GM12873 (cell line): ENCODE measurements at regions not wholly inside any gene's neighbourhood (a gene's known extent, or its start where the extent isn't known, plus 50 kb on each side); places are given as distances from the start of the nearest gene placed in this dataset.

Experiments used
- TF ChIP-seq, protein P1 (sequence below): IDR thresholded peaks from 2 replicates; pipeline ENCODE4 v1.5.1; 2012; ENCODE audit warnings: low read depth, mild to moderate bottlenecking, moderate library complexity, low read length, control low read depth; ENCODE audit not compliant: insufficient read depth; ENCODE audit errors: missing control alignments

DNA sequence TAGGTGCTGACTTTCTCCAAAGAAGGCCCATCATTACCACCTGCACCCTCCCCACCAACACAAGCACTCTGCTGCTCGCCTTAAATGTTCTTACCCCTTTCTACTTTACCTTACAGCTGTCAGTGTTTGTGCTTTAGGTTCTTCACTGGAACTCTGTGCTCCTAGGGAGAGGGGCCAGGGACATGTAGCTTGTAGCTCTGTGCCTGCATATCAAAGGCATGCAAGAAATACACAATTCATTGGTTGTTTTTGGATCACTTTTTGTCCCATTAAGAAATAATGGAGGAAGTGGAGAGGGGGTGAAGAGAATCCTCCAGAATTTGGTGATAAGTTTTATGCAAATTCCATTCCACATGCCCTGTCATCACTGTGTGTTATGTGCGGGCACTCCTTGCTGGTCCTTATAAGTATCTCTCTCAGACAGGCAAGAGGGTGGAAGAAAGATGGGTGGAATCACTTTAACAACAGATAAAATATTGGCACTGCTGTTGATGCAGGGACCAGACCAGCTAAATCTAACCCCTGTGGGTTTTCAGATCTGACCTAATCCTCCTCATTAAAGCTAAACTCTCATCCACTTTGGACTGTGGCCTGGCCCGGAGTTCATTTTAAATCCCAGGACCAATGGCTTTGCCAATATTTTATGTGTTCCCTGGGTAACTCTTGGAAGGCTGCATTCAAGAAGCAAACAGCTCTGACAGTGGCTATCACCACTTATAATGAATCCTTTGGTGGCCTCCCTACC lies 375.8 kb upstream of the NFE2L3 start:
- TF ChIP-seq, protein P1, sequence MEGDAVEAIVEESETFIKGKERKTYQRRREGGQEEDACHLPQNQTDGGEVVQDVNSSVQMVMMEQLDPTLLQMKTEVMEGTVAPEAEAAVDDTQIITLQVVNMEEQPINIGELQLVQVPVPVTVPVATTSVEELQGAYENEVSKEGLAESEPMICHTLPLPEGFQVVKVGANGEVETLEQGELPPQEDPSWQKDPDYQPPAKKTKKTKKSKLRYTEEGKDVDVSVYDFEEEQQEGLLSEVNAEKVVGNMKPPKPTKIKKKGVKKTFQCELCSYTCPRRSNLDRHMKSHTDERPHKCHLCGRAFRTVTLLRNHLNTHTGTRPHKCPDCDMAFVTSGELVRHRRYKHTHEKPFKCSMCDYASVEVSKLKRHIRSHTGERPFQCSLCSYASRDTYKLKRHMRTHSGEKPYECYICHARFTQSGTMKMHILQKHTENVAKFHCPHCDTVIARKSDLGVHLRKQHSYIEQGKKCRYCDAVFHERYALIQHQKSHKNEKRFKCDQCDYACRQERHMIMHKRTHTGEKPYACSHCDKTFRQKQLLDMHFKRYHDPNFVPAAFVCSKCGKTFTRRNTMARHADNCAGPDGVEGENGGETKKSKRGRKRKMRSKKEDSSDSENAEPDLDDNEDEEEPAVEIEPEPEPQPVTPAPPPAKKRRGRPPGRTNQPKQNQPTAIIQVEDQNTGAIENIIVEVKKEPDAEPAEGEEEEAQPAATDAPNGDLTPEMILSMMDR: no peak

DNA sequence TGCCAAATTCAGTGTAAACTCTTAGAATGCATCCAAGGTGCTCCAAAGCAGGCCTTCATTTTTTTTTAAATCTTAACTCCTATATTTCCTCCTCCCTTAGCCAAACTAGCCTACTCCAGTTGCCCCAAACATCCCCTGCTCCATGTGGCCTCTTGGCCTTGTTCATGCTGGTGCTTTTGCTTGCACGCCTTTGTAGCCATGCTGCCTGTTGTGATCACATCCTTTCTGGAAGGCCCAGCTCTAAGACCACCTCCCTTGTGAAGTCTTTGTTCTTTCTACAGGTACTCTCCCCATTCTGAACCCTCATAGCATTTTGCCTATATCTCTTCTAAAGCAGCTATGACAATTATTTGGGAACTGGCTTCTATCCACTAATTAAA lies 375.3 kb upstream of the NFE2L3 start:
- TF ChIP-seq, protein P1: no peak

DNA sequence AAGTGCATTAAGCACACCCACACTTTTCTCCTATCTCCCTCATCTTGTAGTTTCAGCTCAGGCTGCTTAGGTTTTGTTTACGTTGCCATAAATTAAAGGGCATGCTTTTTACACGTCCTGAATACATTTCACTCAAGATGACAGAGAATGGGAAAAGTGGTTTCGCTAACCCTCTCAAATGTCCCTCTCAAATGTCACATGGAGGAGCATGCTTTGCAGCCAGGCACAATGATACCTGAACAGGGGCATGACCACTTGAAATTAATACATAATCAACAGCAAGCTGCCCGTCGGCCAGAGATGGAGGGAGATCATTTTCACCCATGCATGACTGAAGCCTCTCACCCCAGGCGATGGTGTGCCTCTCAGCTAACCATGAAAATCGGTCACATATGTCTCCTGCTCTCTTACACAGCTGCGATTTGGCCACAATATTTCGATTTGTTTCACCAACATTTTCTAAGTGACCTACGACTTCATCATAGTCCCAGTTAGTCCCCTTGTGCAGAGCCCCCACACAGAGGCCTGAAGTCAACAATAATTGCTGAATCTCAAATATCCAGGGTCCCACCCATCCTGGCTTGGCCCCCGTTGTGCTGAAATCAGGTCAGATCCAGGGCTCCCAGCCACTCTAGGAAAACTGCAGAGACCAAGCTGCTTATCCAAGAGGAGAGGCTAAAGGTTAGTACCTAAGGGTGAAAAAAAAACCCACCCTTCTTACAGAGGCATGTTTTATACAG lies 373.9 kb upstream of the NFE2L3 start:
- TF ChIP-seq, protein P1: no peak

DNA sequence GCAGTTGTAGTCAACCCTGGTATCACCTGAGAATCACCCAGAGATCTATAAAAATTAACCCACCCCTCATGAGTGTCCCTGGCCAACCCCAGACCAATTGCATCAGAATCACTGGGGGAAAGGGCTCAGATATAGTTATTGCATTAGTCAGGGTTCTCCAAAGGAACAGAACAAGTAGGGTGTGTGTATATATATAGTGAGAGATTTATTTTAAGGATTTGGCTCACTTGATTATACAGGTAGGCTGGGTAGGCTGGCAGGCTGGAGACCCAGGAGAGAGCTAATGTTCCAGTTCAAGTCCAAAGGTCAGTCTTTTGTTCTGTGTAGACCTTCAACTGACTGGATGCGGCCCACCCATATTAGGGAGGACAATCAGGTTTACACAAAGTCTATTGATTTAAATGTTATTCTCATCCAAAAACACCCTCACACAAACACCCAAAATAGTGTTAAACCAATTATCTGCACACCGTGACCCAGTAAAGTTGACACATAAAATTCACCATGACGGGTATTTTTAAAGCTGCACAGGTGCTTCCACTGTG lies 372.9 kb upstream of the NFE2L3 start:
- TF ChIP-seq, protein P1: no peak

DNA sequence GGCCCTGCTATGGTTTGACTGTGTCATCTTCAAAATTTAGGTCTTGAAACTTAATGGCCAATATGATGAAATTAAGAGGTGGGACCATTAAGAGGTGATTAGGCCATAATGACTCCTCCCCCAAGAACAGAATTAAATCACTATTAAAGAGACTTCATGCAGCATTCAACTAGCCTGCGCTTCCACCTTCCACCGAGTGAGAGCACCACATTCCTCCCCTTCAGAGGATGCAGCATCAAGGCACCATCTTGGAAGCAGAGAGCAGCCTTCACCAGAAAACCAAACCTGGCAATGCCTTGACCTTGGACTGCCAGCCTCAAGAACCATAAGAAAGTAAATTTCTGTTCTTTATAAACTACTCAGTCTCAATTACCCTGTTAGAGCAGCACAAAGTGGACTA lies 371.1 kb upstream of the NFE2L3 start:
- TF ChIP-seq, protein P1: no peak

DNA sequence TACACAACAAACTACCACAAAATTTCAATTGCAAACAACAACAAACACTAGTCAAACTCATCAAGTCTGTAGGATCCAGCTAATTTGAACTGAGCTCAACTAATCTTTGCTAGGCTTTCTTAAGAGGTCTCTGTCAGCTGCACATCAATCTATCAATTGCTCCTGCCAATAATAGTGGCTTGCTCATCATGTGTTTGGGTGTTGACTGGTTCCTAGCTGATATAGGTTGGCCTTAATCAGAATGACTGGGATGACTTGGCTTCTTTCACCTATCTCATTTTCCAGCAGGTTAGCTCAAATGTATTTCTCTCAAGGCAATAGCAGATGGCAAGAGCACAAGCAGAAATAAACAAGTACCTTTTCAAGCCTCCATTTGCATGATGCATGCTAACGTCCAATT lies 370.3 kb upstream of the NFE2L3 start:
- TF ChIP-seq, protein P1: no peak

DNA sequence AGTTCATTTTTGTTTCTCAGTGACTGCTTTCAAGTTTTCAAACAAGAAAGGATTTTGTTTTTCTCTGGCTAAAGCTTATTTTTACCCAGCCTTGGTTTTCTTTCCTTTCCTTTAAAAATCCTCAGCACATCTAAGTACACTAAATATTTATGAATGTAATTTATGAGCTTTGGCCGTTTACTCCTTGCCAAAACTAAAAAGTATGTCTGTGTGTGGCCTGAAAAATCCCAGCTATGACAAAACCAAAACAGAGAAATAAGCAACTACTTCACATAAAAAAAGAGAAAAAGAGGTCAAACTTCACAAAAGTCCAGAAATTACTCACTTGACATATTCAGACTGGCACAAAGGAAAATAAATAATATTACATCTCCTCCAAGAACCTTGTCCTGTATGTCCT lies 365.1 kb upstream of the NFE2L3 start:
- TF ChIP-seq, protein P1: no peak
